ENCODE measurements at regions not wholly inside any gene's neighbourhood (a gene's known extent, or its start where the extent isn't known, plus 50 kb on each side); places are given as distances from the start of the nearest gene placed in this dataset.

DNA sequence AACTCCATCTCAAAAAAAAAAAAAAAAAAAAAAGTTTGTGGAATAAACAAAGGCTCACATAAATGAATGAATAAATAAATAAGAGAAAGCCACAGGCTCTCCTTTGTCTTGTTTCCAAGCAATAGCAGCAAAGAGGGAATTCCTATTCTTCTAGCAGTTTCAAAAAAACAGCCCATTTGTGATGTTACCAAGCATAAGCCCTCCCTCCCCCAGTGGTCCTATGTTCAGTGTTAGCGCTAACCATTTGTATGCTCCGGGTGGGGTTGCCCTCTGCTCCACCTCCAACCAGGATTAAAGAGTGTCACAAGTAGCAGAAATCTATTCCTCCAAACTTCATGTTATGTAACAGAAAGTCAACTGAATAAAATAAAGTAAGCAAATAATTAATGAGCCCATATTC is 1215.0 kb upstream of the TENM4 start:
- no peak for TF ChIP-seq CTCF (IDR thresholded peaks at IDR 0.05; ENCODE audit: low read depth, low read length, poor library complexity, severe bottlenecking)
- TF ChIP-seq EZH2phosphoT487 (IDR thresholded peaks at IDR 0.05; ENCODE audit: borderline replicate concordance, low read length) = no peak
